Lower lobe of right lung (tissue), 2 donors: ENCODE measurements at regions not wholly inside any gene's neighbourhood (a gene's known extent, or its start where the extent isn't known, plus 50 kb on each side); places are given as distances from the start of the nearest gene placed in this dataset.

Experiments used
- ATAC-seq, 2 donors: fragments of 200-7000 bp; cut with Tn5 transposase; one replicate each; pipeline ENCODE4 v1.9.1; 2020 to 2022; ENCODE audit warnings: mild to moderate bottlenecking in 2 of 2, moderate library complexity in 2 of 2
- DNase-seq: peaks from one replicate; pipeline ENCODE4 v3.0.0-alpha.2; 2020
- H3K27ac ChIP-seq: fragments of 200-600 bp; one replicate; pipeline ENCODE4 v1.8.0; 2022
- H3K27me3 ChIP-seq: fragments of 200-600 bp; one replicate; pipeline ENCODE4 v1.8.0; 2022; ENCODE audit warnings: low read depth
- H3K36me3 ChIP-seq: fragments of 200-600 bp; one replicate; pipeline ENCODE4 v1.8.0; 2022; ENCODE audit warnings: mild to moderate bottlenecking
- H3K4me1 ChIP-seq: fragments of 200-600 bp; one replicate; pipeline ENCODE4 v1.8.0; 2022
- H3K4me3 ChIP-seq: fragments of 200-600 bp; one replicate; pipeline ENCODE4 v1.8.0; 2022; ENCODE audit warnings: mild to moderate bottlenecking
- H3K9me3 ChIP-seq: fragments of 200-600 bp; one replicate; pipeline ENCODE4 v1.8.0; 2022
- CTCF ChIP-seq: fragments of 200-600 bp; IDR thresholded peaks from one replicate; pipeline ENCODE4 v1.8.0; 2022; ENCODE audit warnings: antibody characterized with exemption, mild to moderate bottlenecking
- intact Hi-C: fragments of 100-400 bp; cut with DNase I; formaldehyde crosslinking; loops from one replicate; pipeline ENCODE4 v1.11.0; 2022
- donor health status: DM: no; HTN: yes; CAD: no; lungs with severe emphysema.

GRCh38 chr2:16330012-16330411 lies 335.6 kb downstream of the CYRIA start:
- ATAC-seq (no peak), DNase-seq (no peak)
- H3K4me3 ChIP-seq: no peak overlapping the region
- H3K27me3 ChIP-seq: no peaks in the 10 kb centered on the region
- no peaks in the 10 kb centered on the region for H3K4me1 ChIP-seq
- intact Hi-C loops: no loop called here
- no peaks in the 10 kb centered on the region for H3K36me3 ChIP-seq
- no peak overlapping the region for H3K27ac ChIP-seq
- H3K9me3 ChIP-seq: no peaks in the 10 kb centered on the region
- TF ChIP-seq CTCF: no peak

GRCh38 chr2:16329421-16329820 lies 336.2 kb downstream of the CYRIA start:
- H3K4me1 ChIP-seq: no peaks in the 10 kb centered on the region
- H3K9me3 ChIP-seq: no peaks in the 10 kb centered on the region
- H3K27ac ChIP-seq: no peak overlapping the region
- H3K4me3 ChIP-seq: no peak overlapping the region
- TF ChIP-seq CTCF: no peak
- intact Hi-C loops: no loop called here
- no peak for ATAC-seq
- no peaks in the 10 kb centered on the region for H3K36me3 ChIP-seq
- H3K27me3 ChIP-seq: no peaks in the 10 kb centered on the region
- DNase-seq: no peak

- TF ChIP-seq CTCF: no peak
- Histone ChIP-seq H3K27ac (no peak overlapping the region), H3K27me3 (no peaks in the 10 kb centered on the region), H3K9me3 (no peaks in the 10 kb centered on the region), H3K4me3 (no peak overlapping the region), H3K4me1 (no peaks in the 10 kb centered on the region), H3K36me3 (no peaks in the 10 kb centered on the region)
- ATAC-seq (no peak), DNase-seq (no peak)
- intact Hi-C loops: no loop called here
These were observed 337.0 kb downstream of the CYRIA start for GRCh38 chr2:16328521-16329190.

- no peaks in the 10 kb centered on the region for H3K4me1 ChIP-seq
- no peak overlapping the region for H3K4me3 ChIP-seq
- H3K27ac ChIP-seq: no peak overlapping the region
- H3K36me3 ChIP-seq: no peaks in the 10 kb centered on the region
- intact Hi-C loops: no loop called here
- H3K27me3 ChIP-seq: no peaks in the 10 kb centered on the region
- no peak for DNase-seq
- H3K9me3 ChIP-seq: no peaks in the 10 kb centered on the region
- no peak for ATAC-seq
- TF ChIP-seq CTCF: no peak
These were observed 338.3 kb downstream of the CYRIA start for GRCh38 chr2:16327326-16327725.

- no peak overlapping the region for H3K4me3 ChIP-seq
- no peak overlapping the region for H3K27ac ChIP-seq
- TF ChIP-seq CTCF: no peak
- no peak for DNase-seq
- H3K36me3 ChIP-seq: no peaks in the 10 kb centered on the region
- no peaks in the 10 kb centered on the region for H3K27me3 ChIP-seq
- H3K9me3 ChIP-seq: no peaks in the 10 kb centered on the region
- H3K4me1 ChIP-seq: no peaks in the 10 kb centered on the region
- no peak for ATAC-seq
- intact Hi-C loops: no loop called here
These were observed 338.8 kb downstream of the CYRIA start for GRCh38 chr2:16326711-16327300.
